AG04450 (cell line): ENCODE measurements at regions not wholly inside any gene's neighbourhood (a gene's known extent, or its start where the extent isn't known, plus 50 kb on each side); places are given as distances from the start of the nearest gene placed in this dataset.

ENCODE experiments used
- CTCF ChIA-PET: fragments of 300-600, 350-600 bp; formaldehyde crosslinking; extraction: SDS; loops from one replicate; lab custom pipeline; 2022; ENCODE audit warnings: antibody characterized with exemption, inconsistent platforms; lab: Charles Lee
- POLR2A ChIA-PET: fragments of 350-600 bp; formaldehyde crosslinking; extraction: SDS; loops from one replicate; lab custom pipeline; 2021; ENCODE audit warnings: antibody characterized with exemption, inconsistent platforms; lab: Yijun Ruan, JAX
- DNase-seq: peaks from one replicate; pipeline ENCODE4 v3.0.0-alpha.2; 2011; ENCODE audit warnings: low read depth, low spot score
- H3K27ac ChIP-seq: one replicate; pipeline ENCODE4 v1.5.1; 2012; ENCODE audit warnings: low read depth, low read length, control low read depth
- H3K27me3 ChIP-seq: one replicate; pipeline ENCODE4 v1.6.0; 2012; ENCODE audit warnings: low read length; ENCODE audit not compliant: control insufficient read depth, insufficient read depth
- H3K4me3 ChIP-seq: 2 replicates; pipeline ENCODE4 v1.5.1; 2011; ENCODE audit warnings: mild to moderate bottlenecking, low read depth, low read length, control low read depth
- H3K9me3 ChIP-seq: 2 replicates; pipeline ENCODE4 v1.5.1; 2012; ENCODE audit warnings: low read length; ENCODE audit not compliant: control insufficient read depth, insufficient read depth
- TF ChIP-seq, protein P1 (sequence below): IDR thresholded peaks from 2 replicates; pipeline ENCODE4 v1.5.1; 2011; ENCODE audit warnings: low read depth, low read length, control low read depth, inconsistent platforms

- peaks cover 3% of the 10 kb centered on the region; the same call in 1 of the 2 replicates for H3K9me3 ChIP-seq
- peaks cover 2% of the 10 kb centered on the region for H3K27me3 ChIP-seq
- DNase-seq: no peak
- CTCF ChIA-PET: no interaction called here
- H3K27ac ChIP-seq: no peak overlapping the region
- H3K4me3 ChIP-seq: no peak overlapping the region
- POLR2A ChIA-PET: no interaction called here
- TF ChIP-seq, protein P1, sequence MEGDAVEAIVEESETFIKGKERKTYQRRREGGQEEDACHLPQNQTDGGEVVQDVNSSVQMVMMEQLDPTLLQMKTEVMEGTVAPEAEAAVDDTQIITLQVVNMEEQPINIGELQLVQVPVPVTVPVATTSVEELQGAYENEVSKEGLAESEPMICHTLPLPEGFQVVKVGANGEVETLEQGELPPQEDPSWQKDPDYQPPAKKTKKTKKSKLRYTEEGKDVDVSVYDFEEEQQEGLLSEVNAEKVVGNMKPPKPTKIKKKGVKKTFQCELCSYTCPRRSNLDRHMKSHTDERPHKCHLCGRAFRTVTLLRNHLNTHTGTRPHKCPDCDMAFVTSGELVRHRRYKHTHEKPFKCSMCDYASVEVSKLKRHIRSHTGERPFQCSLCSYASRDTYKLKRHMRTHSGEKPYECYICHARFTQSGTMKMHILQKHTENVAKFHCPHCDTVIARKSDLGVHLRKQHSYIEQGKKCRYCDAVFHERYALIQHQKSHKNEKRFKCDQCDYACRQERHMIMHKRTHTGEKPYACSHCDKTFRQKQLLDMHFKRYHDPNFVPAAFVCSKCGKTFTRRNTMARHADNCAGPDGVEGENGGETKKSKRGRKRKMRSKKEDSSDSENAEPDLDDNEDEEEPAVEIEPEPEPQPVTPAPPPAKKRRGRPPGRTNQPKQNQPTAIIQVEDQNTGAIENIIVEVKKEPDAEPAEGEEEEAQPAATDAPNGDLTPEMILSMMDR: no peak
Measured at GRCh38 chr6:19972221-19972620, 135.1 kb downstream of the ID4 start.

DNA sequence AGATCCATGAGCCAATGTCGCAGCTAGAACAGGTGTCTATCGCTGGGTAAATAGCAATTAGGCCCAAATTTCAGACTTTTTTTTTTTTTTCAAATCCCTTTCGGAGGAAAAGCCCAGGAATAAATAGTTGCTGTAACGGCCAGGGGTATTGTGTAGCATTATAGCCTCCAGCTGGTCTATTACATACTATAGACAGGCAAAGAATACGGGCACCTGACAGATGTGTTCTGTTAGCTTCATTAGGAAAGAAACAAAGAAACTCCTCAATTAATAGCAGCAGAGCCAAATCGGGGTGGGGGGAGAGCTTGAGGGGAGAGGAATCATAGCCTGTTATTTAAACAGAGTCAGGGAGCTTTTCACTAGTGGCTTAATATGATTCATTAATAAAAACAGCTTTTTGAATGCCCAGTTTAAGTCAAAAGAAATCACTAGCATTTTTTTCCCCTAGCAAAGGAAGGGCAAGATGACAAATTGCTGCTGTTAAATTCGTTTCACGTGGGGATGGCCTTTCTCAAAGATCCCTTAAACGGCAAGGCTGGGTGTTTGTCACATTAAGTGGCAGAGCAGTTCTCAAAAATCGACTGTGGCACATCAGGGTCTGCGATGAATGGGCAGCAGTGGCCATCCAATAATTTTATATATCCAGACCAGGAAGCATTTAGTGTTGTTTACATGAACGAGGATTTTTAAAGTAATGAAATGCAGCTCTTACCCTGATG is 139.4 kb downstream of the ID4 start:
- Histone ChIP-seq H3K9me3 (no peaks in the 10 kb centered on the region), H3K4me3 (no peak overlapping the region), H3K27ac (no peak overlapping the region), H3K27me3 (peaks cover 2% of the 10 kb centered on the region)
- TF ChIP-seq, protein P1: no peak
- POLR2A ChIA-PET: no interaction called here
- DNase-seq: no peak
- CTCF ChIA-PET: no interaction called here

DNA sequence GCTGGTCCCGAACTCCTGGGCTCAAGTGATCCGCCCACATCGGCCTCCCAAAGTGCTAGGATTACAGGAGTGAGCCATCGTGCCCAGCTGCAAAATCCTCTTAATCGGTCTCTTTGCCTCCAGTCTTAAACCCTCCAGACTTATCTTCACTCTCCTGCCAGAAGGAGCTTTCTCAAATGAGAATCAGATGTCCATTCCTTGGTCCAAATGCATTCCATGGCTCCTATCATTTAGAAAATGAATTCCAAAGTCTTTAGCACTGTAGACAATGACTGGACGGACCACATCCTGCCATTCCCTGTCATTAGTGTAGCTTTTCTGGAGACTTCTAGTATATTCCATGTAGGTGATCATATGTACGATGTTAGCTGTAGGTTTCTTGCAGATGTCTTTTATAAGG is 141.9 kb downstream of the ID4 start:
- ChIA-PET CTCF (no interaction called here), POLR2A (no interaction called here)
- TF ChIP-seq, protein P1: no peak
- DNase-seq: no peak
- H3K27ac ChIP-seq: no peak overlapping the region
- H3K4me3 ChIP-seq: no peak overlapping the region
- no peaks in the 10 kb centered on the region for H3K9me3 ChIP-seq
- H3K27me3 ChIP-seq: peaks cover 2% of the 10 kb centered on the region

- H3K9me3 ChIP-seq: no peaks in the 10 kb centered on the region
- POLR2A ChIA-PET: no interaction called here
- no peak overlapping the region for H3K4me3 ChIP-seq
- CTCF ChIA-PET: no interaction called here
- H3K27ac ChIP-seq: no peak overlapping the region
- no peak for DNase-seq
- no peaks in the 10 kb centered on the region for H3K27me3 ChIP-seq
- TF ChIP-seq, protein P1: no peak
Measured at GRCh38 chr6:19979986-19980385, 142.8 kb downstream of the ID4 start.

DNA sequence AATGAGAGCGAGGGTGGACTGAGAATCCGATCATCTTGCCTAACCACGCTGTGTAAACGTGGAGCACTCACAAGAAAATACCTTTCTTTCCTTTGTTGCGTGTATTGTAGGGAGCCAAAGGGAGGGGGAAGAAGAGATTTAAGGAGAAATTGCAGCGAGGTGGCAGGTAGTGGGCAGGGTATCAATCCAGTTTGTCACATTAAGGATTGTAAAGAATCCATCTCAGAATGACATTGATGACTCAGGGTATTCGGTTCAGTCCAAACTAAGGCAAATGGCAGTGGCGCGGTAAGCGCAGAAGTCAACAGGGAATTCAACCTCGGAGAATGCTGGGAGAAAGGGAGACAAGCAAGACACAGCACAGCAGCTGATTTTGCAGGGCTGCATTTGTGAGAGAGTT is 146.2 kb downstream of the ID4 start:
- POLR2A ChIA-PET: no interaction called here
- Histone ChIP-seq H3K27me3 (no peaks in the 10 kb centered on the region), H3K9me3 (no peaks in the 10 kb centered on the region), H3K27ac (no peak overlapping the region), H3K4me3 (no peak overlapping the region)
- CTCF ChIA-PET: no interaction called here
- no peak for DNase-seq
- TF ChIP-seq, protein P1: no peak
